COR-L47 (cell line): ENCODE measurements at regions not wholly inside any gene's neighbourhood (a gene's known extent, or its start where the extent isn't known, plus 50 kb on each side); places are given as distances from the start of the nearest gene placed in this dataset.
A peak's percentile ranks its signal among the peaks of the same experiment; 100 is the strongest.

Experiments
- DNase-seq: peaks from one replicate; lab custom pipeline; 2025; lab: John Stamatoyannopoulos, UW

- DNase-seq: no peak
These were observed 571.5 kb upstream of the PPP2R3A start for GRCh38 chr3:135393898-135394525.

GRCh38 chr3:135412475-135412874 is 553.1 kb upstream of the PPP2R3A start:
- DNase-seq: peak; percentile 14

- DNase-seq: no peak
These were observed 549.3 kb upstream of the PPP2R3A start for GRCh38 chr3:135416182-135416581.

DNA sequence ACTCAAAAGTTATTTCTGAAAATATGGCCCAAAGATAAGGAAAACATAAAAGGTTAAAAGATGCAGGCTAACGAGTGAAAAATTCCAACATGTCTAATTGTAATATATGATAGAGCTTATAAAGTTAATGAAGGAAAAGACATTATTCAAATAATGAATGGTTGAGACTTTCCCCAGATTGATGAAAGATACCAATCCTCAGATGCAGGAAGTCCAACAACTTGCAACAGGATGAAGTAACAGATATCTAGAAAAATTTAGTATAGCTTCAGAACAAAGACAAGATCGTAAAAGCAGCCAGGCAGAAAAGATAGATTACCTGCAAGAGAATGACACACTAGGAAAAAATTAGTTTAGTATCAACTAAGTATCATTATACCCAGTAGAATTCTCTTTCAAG is 546.4 kb upstream of the PPP2R3A start:
- no peak for DNase-seq

DNA sequence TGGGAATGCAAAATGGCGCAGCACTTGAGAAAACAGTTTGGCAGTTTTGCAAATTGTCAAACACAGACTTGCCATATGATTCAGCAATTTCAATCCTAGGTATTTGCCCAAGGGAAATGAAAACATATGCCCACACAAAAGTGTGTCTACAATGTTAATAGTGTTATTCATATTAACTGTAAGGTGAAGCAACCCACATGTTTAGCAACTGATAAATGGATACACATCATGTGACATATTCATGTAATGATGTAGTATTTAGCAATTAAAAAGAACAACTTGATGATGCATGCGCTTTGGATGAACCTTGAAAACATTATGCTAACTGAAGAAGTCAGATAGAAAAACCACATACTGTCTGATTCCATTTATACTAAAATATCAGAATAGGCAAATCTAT is 539.0 kb upstream of the PPP2R3A start:
- no peak for DNase-seq

- no peak for DNase-seq
These were observed 533.1 kb upstream of the PPP2R3A start for GRCh38 chr3:135432402-135432801.

GRCh38 chr3:135438889-135439597 is 526.5 kb upstream of the PPP2R3A start:
- peak; percentile 10 for DNase-seq

DNA sequence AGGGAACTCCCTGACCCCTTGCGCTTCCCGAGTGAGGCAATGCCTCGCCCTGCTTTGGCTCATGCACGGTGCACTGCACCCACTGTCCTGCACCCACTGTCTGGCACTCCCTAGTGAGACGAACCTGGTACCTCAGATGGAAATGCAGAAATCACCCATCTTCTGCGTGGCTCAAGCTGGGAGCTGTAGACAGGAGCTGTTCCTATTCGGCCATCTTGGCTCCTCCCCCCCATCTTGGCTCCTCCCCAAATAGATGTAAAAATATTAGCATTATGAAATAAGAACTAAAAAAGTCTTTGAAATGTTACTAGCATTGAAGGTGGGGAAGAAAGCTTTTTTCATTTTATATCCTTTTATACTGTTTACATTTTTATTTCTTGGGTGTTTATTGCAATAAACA is 525.9 kb upstream of the PPP2R3A start:
- peak; percentile 2 for DNase-seq

DNA sequence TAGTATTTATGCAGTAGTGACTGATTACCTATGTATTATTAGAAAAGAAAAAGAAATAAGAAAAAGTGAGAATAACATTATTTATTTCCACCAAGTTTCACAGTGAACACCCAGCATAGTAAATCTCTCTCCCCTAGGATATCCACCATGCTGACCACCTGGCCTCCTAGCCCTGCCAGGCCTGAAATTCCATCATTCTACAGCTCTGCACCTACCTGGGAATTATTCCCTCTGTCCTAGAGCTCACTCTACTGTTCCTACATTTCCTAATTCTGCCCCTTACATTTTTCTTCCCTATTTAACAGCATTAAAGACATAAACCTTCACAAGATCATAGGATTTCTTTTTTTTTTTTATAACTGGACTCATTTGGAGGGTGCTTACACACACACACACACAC is 525.3 kb upstream of the PPP2R3A start:
- DNase-seq: no peak

GRCh38 chr3:135440746-135441145 is 524.8 kb upstream of the PPP2R3A start:
- no peak for DNase-seq

DNA sequence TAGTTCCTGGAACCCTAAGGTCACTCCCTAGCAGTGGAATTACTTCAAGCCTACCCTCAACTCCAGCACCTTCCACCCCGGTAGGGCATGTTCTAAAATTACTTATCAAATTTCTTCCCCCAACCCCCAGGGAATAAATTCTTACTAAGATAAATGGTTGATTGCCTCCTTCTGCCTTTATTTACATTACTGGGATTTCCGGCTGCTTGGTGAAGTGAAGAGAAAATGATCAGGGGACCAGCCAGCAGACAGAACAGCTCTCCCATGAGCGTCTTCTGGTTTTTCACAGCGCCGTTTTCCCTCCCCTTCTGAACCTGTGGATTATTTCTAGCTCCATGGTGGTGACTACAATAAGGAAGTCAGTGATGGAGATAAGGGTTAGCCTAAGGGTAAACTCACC is 521.5 kb upstream of the PPP2R3A start:
- no peak for DNase-seq

DNA sequence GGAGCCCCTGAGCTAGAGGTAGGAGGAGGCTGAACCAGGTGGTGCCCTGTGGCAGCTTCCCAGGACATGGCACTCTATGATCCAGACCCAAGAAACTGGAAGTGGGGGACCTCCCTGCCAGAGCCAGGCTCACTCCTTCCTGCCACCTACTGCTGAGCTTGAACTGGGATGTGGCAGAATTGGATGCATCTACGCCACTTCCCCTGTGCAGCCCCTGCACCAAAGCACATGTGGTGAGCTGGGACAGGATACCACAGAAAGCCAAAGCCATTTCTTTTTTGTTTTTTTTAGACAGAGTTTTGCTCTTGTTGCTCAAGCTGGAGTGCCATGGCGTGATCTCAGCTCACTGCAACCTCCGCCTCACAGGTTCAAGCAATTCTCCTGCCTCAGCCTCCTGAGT is 518.0 kb upstream of the PPP2R3A start:
- no peak for DNase-seq

DNA sequence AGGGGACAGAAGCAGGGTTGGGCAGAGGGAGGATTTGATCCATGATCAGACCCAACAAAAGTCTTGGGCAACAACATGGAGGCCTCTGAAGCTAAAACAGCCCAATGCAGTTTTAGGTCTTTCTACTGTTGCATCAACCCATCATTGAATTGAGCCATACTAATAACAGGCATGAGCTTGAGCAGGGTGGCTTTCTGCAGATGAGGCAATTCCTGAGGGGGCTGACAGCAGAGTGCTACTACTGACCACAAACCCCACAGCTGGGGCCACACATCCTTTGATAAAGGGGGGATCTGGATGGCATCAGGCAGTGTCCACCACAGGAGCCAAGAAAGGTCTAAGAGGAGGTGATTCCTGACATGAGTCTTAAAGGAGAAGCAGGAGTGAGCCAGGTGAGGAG is 517.0 kb upstream of the PPP2R3A start:
- no peak for DNase-seq

DNA sequence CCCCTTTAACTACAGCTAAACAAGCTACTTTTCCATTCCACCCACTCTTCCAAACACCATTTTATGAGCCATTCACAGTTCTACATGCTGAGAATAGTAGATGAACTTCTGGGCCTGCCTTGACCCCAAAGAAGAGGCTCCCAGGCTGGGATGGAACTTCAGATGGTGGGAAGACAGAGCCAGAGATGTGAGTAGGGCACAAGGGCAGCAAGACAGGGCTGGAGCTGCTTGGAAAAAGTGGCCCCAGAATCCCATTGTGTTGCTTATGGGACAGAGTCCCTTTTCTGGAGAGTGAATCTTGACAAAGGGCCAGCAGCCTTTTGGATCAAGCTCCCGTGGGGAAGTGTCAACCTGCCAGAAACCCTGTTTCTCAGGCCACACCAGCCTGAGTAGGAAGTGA is 516.5 kb upstream of the PPP2R3A start:
- no peak for DNase-seq

- DNase-seq: no peak
These were observed 514.3 kb upstream of the PPP2R3A start for GRCh38 chr3:135451037-135451785.

- DNase-seq: no peak
These were observed 512.6 kb upstream of the PPP2R3A start for GRCh38 chr3:135452881-135453280.

- no peak for DNase-seq
These were observed 512.2 kb upstream of the PPP2R3A start for GRCh38 chr3:135453326-135453725.

- DNase-seq: no peak
These were observed 510.6 kb upstream of the PPP2R3A start for GRCh38 chr3:135454890-135455289.

GRCh38 chr3:135456108-135456790 is 509.3 kb upstream of the PPP2R3A start:
- DNase-seq: peak; percentile 91

GRCh38 chr3:135458541-135459322 is 506.8 kb upstream of the PPP2R3A start:
- no peak for DNase-seq

DNA sequence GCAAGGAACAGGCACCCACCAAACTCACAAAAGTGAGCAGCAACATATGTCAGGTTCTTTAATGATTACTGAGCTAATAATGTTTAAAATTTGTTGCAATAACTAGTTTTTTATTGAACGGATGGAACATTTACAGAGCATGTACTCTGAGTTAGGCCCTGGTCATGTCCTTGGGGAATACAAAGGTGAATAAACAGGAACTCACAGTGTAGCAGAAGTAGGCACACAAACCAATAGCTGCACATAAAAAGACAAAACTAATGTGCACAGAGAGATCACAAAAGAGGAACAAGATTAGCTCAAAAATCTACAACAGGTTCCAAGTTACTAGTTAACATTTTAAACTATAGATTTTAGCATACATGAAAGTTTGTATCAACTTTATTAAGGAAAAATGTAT is 505.3 kb upstream of the PPP2R3A start:
- DNase-seq: no peak

DNA sequence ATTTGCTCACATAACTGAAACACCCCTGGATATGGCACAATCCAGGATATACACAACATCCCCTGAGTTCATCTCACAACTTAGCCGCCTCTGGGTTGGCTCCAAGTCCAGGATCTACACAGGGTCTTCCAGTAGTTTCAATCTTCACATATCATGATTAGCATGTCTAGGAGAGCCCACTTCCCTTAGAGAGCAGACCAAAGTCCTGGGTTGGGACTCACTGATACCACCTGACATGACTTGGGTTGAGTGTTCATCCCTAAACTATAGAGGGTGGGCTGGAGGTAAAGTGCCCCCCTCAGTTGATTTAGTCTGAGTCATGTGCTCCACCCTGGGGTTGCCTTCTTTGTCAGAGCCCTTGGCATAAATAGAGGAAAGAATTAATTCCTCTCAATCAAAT is 493.6 kb upstream of the PPP2R3A start:
- no peak for DNase-seq
